ENCODE measurements at regions not wholly inside any gene's neighbourhood (a gene's known extent, or its start where the extent isn't known, plus 50 kb on each side); places are given as distances from the start of the nearest gene placed in this dataset.

DNA sequence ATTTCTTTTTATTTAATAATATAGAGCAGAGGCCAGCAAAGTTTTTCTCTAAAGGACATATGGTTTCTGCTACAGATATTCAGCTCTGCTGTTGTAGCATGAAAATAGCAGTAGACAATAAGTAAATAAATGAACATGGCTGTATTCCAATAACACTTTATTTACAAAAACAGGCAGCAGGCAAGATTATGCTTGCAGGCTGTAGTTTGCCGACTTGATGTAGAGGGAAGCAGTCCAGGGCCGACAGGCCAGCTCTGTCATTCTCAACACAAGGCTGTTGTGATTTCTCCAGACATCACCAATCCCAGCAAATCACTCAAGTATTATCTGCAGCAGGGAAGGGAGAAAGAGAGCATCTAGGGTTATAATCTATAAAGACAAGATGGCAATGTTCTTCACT, 1062.5 kb upstream of the PCDH9 start:
- TF ChIP-seq ZC3H10 (CRISPR knock-in tag; IDR thresholded peaks at IDR 0.05), result no peak
- TF ChIP-seq POU6F1 (CRISPR knock-in tag; IDR thresholded peaks at IDR 0.05; ENCODE audit: borderline replicate concordance, low read depth), result no peak
- TF ChIP-seq TSHZ2 (CRISPR knock-in tag; IDR thresholded peaks at IDR 0.05), result no peak
- TF ChIP-seq RARB (CRISPR knock-in tag; IDR thresholded peaks at IDR 0.05), result no peak
- no peak for TF ChIP-seq ZNF565 (CRISPR knock-in tag; conservative IDR thresholded peaks at IDR 0.05; ENCODE audit: low read depth)
- no peak for TF ChIP-seq PPARA (CRISPR knock-in tag; IDR thresholded peaks at IDR 0.05; ENCODE audit: borderline replicate concordance)
- TF ChIP-seq PATZ1 (CRISPR knock-in tag; IDR thresholded peaks at IDR 0.05; ENCODE audit: borderline replicate concordance), result no peak
- TF ChIP-seq ISL1 (CRISPR knock-in tag; IDR thresholded peaks at IDR 0.05), result no peak
- no peak for TF ChIP-seq ESRRG (CRISPR knock-in tag; IDR thresholded peaks at IDR 0.05)
- no peak for ATAC-seq

- TF ChIP-seq ZNF70 (CRISPR knock-in tag; IDR thresholded peaks at IDR 0.05) (no peak), ZC3H10 (CRISPR knock-in tag; IDR thresholded peaks at IDR 0.05) (no peak), POU6F1 (CRISPR knock-in tag; IDR thresholded peaks at IDR 0.05; ENCODE audit: borderline replicate concordance, low read depth) (no peak), TOX (CRISPR knock-in tag; IDR thresholded peaks at IDR 0.05; ENCODE audit: borderline replicate concordance) (no peak), SNAI2 (CRISPR knock-in tag; IDR thresholded peaks at IDR 0.05) (no peak), ISL1 (CRISPR knock-in tag; IDR thresholded peaks at IDR 0.05) (no peak), PATZ1 (CRISPR knock-in tag; IDR thresholded peaks at IDR 0.05; ENCODE audit: borderline replicate concordance) (no peak), CREB5 (CRISPR knock-in tag; IDR thresholded peaks at IDR 0.05; ENCODE audit: low read depth) (no peak), CSDC2 (CRISPR knock-in tag; IDR thresholded peaks at IDR 0.05) (no peak), BACH2 (CRISPR knock-in tag; IDR thresholded peaks at IDR 0.05; ENCODE audit: borderline replicate concordance) (no peak), TSHZ2 (CRISPR knock-in tag; IDR thresholded peaks at IDR 0.05) (no peak), ZFP3 (CRISPR knock-in tag; IDR thresholded peaks at IDR 0.05) (no peak), RARB (CRISPR knock-in tag; IDR thresholded peaks at IDR 0.05) (no peak), PPARA (CRISPR knock-in tag; IDR thresholded peaks at IDR 0.05; ENCODE audit: borderline replicate concordance) (no peak), OSR1 (CRISPR knock-in tag; IDR thresholded peaks at IDR 0.05) (no peak), TCF4 (CRISPR knock-in tag; IDR thresholded peaks at IDR 0.05; ENCODE audit: borderline replicate concordance) (no peak), ZFP30 (CRISPR knock-in tag; IDR thresholded peaks at IDR 0.05) (no peak), ZNF565 (CRISPR knock-in tag; conservative IDR thresholded peaks at IDR 0.05; ENCODE audit: low read depth) (no peak)
- TF ChIP-seq, protein P1, sequence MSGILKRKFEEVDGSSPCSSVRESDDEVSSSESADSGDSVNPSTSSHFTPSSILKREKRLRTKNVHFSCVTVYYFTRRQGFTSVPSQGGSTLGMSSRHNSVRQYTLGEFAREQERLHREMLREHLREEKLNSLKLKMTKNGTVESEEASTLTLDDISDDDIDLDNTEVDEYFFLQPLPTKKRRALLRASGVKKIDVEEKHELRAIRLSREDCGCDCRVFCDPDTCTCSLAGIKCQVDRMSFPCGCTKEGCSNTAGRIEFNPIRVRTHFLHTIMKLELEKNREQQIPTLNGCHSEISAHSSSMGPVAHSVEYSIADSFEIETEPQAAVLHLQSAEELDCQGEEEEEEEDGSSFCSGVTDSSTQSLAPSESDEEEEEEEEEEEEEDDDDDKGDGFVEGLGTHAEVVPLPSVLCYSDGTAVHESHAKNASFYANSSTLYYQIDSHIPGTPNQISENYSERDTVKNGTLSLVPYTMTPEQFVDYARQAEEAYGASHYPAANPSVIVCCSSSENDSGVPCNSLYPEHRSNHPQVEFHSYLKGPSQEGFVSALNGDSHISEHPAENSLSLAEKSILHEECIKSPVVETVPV (CRISPR knock-in tag; IDR thresholded peaks at IDR 0.05), result no peak
- ATAC-seq, result no peak
These were observed 1061.5 kb upstream of the PCDH9 start for GRCh38 chr13:68291595-68291994.
